Motor neuron (in vitro differentiated cells): ENCODE measurements at regions not wholly inside any gene's neighbourhood (a gene's known extent, or its start where the extent isn't known, plus 50 kb on each side); places are given as distances from the start of the nearest gene placed in this dataset.

Experiments used
- ATAC-seq, 8 experiments: fragments of 200-7000 bp; cut with Tn5 transposase; replicated peaks in 6 of 8; 2 replicates each; pipeline ENCODE4 v1.8.0; 2021; ENCODE audit warnings: mild to moderate bottlenecking in 8 of 8, moderate library complexity in 8 of 8
- H3K27ac ChIP-seq, 2 donors: fragments of 250-450 bp; sonication (Bioruptor Pico); 2 replicates each; pipeline ENCODE4 v1.9.0; 2021; ENCODE audit warnings: antibody characterized with exemption in 2 of 2, mild to moderate bottlenecking in 2 of 2, moderate library complexity in 1 of 2
- H3K4me1 ChIP-seq, 2 donors: fragments of 250-450 bp; sonication (Bioruptor Pico); replicated peaks in 1 of 2; 2 replicates each; pipeline ENCODE4 v1.6.1; 2021; ENCODE audit warnings: antibody characterized with exemption in 2 of 2, mild to moderate bottlenecking in 2 of 2, moderate library complexity in 1 of 2
- H3K4me3 ChIP-seq, 5 donors: fragments of 250-450 bp; sonication (Bioruptor Pico); 2 replicates each; pipeline ENCODE4 v1.9.0; 2021; ENCODE audit warnings: antibody characterized with exemption in 5 of 5, mild to moderate bottlenecking in 5 of 5, moderate library complexity in 4 of 5
- WGBS, 10 experiments: fragments of 450-650 bp; shearing (Covaris generic); methylation state at CpG; one replicate each; pipeline ENCODE4 v1.0.0; 2022; 5-methylcytosine and 5-hydroxymethylcytosine counted together
- in situ Hi-C, 9 experiments: fragments of 400-800 bp; cut with MboI; loops; one replicate each; pipeline ENCODE4 v1.15.0; 2021; ENCODE audit warnings: low sequenced_read_pairs in 9 of 9, low pct_unique_long_range_greater_than_20kb in 2 of 9; ENCODE audit not compliant: unreplicated experiment in 9 of 9

- H3K4me1 ChIP-seq, result peaks cover 0 to 3% of the 10 kb centered on the region in 2 donors
- no peak for ATAC-seq
- H3K27ac ChIP-seq, result no peak overlapping the region
- in situ Hi-C loops, result no loop called here
- H3K4me3 ChIP-seq, result no peak overlapping the region
Measured at GRCh38 chr5:17888155-17888554, 253.9 kb downstream of the TAF11L14 start.

DNA sequence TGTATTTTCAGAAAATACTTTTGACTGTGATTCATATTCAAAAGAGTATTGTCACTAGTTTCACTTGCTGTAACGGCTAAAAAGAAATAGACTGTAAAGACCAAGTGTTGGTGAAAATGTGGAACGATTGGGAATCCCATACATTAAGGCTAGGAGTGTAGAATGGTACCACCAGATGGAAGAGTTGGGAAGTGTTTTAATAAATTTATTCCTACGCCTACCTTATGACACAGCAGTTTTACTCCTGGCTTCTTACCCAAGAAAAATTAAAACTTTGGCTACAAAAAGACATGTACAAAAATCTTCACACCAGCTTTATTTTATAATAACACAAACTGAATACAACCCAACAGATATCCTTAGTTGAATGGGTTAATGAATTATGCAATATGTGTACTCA is 256.2 kb downstream of the TAF11L14 start:
- Histone ChIP-seq H3K4me3 (no peak overlapping the region), H3K27ac (no peak overlapping the region), H3K4me1 (peaks cover 0 to 3% of the 10 kb centered on the region in 2 donors)
- in situ Hi-C loops, result no loop called here
- WGBS, 10 experiments, result 7 to 100% (median 62%) methylated on average over 2 to 3 of the region's 3 CpGs; no CpG with 5 or more reads in 1 of the 10 experiments
- no peak for ATAC-seq

DNA sequence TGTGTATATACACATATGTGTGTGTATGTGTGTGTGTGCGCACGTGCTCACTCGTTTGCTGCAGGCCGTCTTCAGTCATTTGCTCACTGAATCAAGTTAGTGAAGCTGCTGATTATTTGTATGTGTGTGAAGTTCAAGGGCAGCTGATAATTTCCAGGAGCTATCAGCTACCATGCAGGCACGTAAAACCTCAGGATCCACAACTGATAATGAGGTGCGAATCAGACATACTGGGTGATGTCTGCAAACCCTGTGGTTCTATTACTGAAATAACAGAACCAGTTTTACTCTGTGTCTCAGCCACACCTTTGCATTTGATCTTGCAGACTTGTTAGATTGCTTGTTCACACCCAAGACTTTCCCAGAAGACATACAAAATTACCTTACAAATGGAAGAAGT is 257.6 kb downstream of the TAF11L14 start:
- Histone ChIP-seq H3K27ac (no peak overlapping the region), H3K4me3 (no peak overlapping the region), H3K4me1 (peaks cover 0 to 3% of the 10 kb centered on the region in 2 donors)
- in situ Hi-C loops, result no loop called here
- 40 to 100% (median 89%) methylated on average over 1 to 6 of the region's 6 CpGs; no CpG with 5 or more reads in 2 of the 10 experiments for WGBS, 10 experiments
- ATAC-seq, result no peak

- in situ Hi-C loops, result no loop called here
- peaks cover 0 to 3% of the 10 kb centered on the region in 2 donors for H3K4me1 ChIP-seq
- no peak overlapping the region for H3K27ac ChIP-seq
- no peak for ATAC-seq
- 0 to 100% (median 90%) methylated on average over 1 to 3 of the region's 3 CpGs for WGBS, 10 experiments
- no peak overlapping the region for H3K4me3 ChIP-seq
Measured at GRCh38 chr5:17893026-17893635, 258.9 kb downstream of the TAF11L14 start.

GRCh38 chr5:17895288-17896033 is 261.2 kb downstream of the TAF11L14 start:
- 0 to 69% (median 37%) methylated on average over 1 to 2 of the region's 4 CpGs; no CpG with 5 or more reads in 4 of the 10 experiments for WGBS, 10 experiments
- Histone ChIP-seq H3K4me1 (no peaks in the 10 kb centered on the region), H3K27ac (no peak overlapping the region), H3K4me3 (no peak overlapping the region)
- ATAC-seq, result no peak
- in situ Hi-C loops, result no loop called here

DNA sequence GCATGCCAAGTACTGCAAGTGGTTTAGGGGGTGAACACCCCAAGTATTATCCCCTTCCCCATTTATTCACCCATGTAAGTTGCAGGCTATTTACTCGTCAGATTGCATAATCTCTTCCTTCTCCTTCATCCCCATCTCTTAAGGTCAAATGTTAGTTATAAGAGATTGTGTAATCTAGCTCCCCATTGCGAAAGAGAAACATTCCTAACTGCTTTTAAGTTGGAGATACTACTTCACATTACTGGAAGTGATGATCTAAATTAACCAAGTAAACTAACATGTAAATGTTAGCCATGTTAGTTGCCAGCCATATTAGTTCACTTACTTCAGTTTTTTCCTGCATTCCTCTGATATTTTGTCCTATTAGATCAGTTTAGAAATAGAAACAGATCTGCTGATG is 262.3 kb downstream of the TAF11L14 start:
- Histone ChIP-seq H3K4me3 (no peak overlapping the region), H3K27ac (no peak overlapping the region), H3K4me1 (no peaks in the 10 kb centered on the region)
- 0 to 100% (median 90%) methylated on average over 1 to 2 of the region's 2 CpGs; no CpG with 5 or more reads in 1 of the 10 experiments for WGBS, 10 experiments
- in situ Hi-C loops, result no loop called here
- ATAC-seq, result no peak

DNA sequence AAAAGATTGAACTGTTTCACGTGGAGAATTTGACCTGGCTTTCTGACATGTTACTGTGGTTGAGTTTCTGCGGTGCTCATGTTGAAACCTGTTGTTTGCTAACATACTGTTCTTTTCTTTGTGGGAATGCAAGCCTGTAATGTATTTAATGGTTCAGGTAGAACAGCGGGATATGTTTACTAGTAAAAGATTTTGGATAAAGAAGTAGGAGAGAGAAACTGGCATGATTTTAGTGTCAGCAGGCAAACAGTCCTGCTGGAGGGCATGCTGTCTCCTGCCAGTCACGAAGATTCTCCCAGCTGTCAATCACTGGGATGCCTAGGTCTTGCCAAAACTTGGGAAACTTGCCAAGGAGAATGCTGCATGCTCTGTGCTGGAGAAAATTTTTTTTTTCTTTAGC is 263.5 kb downstream of the TAF11L14 start:
- Histone ChIP-seq H3K4me3 (no peak overlapping the region), H3K27ac (no peak overlapping the region), H3K4me1 (no peaks in the 10 kb centered on the region)
- no peak for ATAC-seq
- in situ Hi-C loops, result no loop called here
- 13 to 100% (median 40%) methylated on average over 1 to 4 of the region's 4 CpGs; no CpG with 5 or more reads in 1 of the 10 experiments for WGBS, 10 experiments

DNA sequence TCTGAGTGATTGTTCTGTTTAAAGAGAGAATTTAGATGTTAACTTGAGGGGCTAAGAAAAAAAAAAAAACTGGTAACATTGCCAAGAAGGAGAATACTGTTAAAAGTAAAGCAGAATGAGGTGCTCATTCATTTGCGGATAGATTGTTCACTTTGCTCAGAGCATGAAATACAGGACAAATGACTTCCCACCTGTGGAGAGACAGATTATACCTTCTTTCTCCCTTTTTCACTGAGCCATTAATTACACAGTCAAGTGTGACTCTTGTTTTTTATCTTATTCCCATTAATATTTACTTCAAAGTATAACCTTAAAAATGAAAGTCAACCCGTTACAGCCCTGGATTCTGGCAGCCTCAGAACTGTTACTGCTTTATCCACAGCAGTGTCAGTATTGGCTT is 264.5 kb downstream of the TAF11L14 start:
- in situ Hi-C loops, result no loop called here
- Histone ChIP-seq H3K27ac (no peak overlapping the region), H3K4me3 (no peak overlapping the region), H3K4me1 (no peaks in the 10 kb centered on the region)
- ATAC-seq, result no peak
- WGBS, 10 experiments, result 0 to 92% (median 47%) methylated on average over 1 to 2 of the region's 2 CpGs; no CpG with 5 or more reads in 2 of the 10 experiments

DNA sequence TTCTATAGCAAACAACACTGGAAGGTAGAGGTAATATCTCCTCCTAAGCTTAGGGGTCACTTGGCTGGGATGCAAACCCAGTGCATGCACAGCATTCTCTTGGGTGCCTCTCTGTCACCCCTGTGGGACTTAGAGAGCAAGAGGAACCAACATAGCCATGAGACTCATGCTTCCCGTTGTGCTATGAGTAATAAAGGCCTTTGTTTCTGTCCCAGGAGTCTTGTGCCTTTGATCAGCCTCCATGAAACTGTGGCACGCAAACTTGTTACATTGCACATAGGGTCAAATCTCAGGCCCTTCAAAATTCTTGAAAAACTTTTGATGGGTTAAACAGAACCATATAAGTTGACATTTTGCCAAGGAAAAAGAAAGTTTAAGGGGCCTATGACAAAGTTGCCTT is 272.8 kb downstream of the TAF11L14 start:
- in situ Hi-C loops, result no loop called here
- Histone ChIP-seq H3K27ac (no peak overlapping the region), H3K4me3 (no peak overlapping the region), H3K4me1 (no peaks in the 10 kb centered on the region)
- ATAC-seq, result no peak
- WGBS, 10 experiments, result 0 to 80% (median 44%) methylated on average over 1 to 2 of the region's 2 CpGs; no CpG with 5 or more reads in 4 of the 10 experiments

DNA sequence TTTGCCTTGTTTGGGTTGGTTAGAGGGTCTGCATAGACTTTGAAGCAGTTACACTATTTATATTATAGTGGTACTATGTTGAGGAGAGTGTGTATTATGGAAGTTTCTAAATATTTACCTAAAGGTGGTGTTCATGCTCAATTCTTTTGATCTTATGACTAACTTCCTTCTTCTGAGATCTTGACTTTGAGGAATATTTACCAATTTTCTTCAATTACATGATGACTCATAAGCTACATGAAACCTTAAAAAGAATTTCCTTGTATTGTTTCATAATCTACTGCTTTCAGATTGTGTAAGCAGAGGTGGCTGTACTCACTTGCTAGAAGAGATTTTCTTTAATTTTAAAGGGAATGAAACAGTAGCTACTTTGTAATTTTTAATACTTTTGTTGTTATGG is 276.1 kb downstream of the TAF11L14 start:
- in situ Hi-C loops, result no loop called here
- Histone ChIP-seq H3K27ac (no peak overlapping the region), H3K4me3 (no peak overlapping the region), H3K4me1 (no peaks in the 10 kb centered on the region)
- no peak for ATAC-seq

- ATAC-seq, result no peak
- no peak overlapping the region for H3K27ac ChIP-seq
- H3K4me1 ChIP-seq, result no peaks in the 10 kb centered on the region
- WGBS, 10 experiments, result 0 to 100% (median 81%) methylated on average over 1 to 3 of the region's 3 CpGs
- H3K4me3 ChIP-seq, result no peak overlapping the region
- in situ Hi-C loops, result no loop called here
Measured at GRCh38 chr5:17912794-17913193, 278.5 kb downstream of the TAF11L14 start.

DNA sequence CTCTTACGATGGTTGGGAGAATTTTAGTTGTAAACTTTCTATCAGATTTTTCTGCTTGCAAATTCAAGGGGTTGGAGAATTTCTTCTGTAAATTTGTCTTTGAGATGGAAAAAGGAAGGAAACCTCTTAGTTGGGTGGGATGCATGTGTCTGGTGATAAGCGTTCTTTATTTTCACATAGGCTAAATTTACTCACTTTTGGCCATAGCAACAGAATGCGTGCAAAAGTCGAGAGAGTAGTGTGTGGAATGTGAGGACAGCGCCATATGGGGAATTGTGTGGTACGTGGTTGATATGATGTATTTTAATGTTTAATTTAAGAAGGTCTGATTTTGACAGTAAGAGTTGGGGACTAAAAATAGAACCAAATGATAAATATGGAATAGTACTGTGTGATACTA is 282.2 kb downstream of the TAF11L14 start:
- no peak for ATAC-seq
- 47 to 100% (median 93%) methylated on average over 4 to 6 of the region's 6 CpGs for WGBS, 10 experiments
- in situ Hi-C loops, result no loop called here
- Histone ChIP-seq H3K4me1 (no peaks in the 10 kb centered on the region), H3K4me3 (no peak overlapping the region), H3K27ac (no peak overlapping the region)

- in situ Hi-C loops, result no loop called here
Measured at GRCh38 chr5:17917465-17917864, 283.2 kb downstream of the TAF11L14 start.

More at GRCh38 chr5:17917465-17917864, 283.2 kb downstream of the TAF11L14 start:
- Histone ChIP-seq H3K4me3 (no peak overlapping the region), H3K4me1 (no peaks in the 10 kb centered on the region), H3K27ac (no peak overlapping the region)
- no peak for ATAC-seq
